Skin of body (tissue), 1 donor: ENCODE measurements at regions not wholly inside any gene's neighbourhood (a gene's known extent, or its start where the extent isn't known, plus 50 kb on each side); places are given as distances from the start of the nearest gene placed in this dataset.

Source experiments
- DNase-seq: peaks from one replicate; lab custom pipeline; 2025; lab: John Stamatoyannopoulos, UW

DNA sequence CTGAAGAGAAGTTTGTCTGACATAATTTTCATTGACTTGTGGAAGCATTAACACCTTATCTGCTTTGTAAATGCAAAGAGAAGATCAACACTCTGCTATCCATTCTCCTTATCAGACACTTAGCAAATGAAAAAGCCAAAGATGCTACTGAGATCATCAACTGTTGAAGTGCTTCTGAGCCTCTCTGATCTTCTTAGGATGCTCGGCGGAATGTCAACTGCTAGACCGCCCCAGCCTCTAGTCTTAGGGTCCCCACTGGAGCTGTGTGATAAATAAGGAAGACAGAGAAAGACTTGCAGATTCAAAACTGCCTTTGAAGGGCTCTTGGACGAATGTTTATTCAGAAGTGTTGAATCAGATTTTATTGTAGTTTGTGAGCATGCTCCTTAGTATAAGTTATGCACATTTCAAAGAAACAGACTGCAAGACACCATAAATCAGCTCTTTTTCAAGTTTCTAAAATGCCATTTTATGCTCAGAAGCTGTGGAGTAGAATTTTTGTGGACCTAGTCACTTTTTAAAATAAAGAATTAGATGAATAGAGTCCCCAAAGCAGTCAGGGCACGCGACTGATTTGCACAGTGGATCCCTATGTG, 197.9 kb downstream of the DIRAS2 start:
- no peak for DNase-seq

DNA sequence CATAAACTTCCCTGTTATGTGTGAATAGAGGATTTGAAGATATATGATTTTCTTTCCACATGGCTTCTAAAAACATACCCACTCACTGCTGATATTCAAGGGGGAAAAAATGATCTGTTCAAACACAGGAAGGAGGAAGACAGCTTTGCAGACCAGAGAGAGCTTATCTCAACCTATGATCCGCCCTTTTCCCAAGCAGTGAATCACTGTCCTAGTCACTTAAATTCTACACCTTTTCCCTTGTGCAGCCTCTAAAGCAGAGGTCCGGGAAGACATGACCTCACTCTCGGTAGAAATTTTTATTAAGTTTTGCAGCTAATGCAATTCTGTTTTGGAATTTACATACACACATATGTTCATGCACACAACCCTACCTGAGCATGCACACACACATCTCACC, 197.2 kb downstream of the DIRAS2 start:
- DNase-seq, result no peak

DNA sequence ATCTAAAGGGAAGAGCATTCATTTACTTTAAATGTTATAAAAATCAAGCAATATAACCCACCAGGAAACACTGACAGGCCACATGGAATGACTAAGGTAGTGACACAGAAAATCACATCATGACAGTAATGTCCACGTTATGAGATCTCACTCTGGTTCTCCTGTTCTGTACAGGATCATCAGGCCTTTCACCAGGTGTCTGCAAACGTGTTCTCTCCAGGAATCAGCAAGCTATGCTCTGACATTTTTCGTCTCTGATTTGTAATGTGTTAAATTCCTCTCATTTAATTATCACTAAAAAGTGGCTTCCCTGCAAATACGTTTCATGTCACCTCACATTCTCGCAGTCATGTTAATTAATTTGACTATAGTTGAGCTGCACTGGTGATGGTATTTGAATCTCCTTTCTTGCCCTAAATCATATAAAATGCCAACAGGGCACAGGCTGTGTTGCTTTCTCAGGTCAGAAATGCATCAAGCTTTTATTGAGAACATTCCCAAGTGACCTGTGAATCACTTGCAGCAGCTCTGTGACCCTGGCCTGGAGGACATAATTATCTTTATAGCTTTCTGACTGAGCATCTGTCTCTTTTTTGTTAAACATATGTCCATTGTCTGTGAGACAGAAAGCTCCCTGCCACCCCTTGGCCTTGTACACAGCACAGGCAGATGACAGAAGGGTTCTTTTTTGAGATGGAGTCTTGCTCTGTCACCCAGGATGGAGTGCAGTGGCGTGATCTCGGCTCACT, 196.2 kb downstream of the DIRAS2 start:
- DNase-seq, result no peak

DNA sequence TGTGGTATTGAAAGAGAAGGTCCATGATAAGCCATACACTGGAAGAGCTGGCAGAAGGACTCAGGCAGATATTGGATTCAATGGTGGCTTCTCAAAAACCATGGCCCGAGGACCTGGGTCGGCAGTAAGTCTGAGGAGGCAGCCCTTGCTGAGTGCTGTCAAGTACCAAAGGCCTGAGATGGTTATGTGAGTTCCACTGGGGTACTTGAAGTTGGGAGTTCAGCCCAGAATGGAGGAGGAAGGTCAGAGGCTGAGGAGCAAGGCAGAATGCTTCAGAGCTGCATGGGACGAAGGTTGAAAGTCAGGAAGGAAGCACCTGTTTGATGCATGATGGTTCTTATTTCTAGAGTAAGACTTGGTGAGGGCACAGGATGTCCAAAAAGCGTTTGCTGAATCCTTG, 194.9 kb downstream of the DIRAS2 start:
- DNase-seq, result no peak

DNA sequence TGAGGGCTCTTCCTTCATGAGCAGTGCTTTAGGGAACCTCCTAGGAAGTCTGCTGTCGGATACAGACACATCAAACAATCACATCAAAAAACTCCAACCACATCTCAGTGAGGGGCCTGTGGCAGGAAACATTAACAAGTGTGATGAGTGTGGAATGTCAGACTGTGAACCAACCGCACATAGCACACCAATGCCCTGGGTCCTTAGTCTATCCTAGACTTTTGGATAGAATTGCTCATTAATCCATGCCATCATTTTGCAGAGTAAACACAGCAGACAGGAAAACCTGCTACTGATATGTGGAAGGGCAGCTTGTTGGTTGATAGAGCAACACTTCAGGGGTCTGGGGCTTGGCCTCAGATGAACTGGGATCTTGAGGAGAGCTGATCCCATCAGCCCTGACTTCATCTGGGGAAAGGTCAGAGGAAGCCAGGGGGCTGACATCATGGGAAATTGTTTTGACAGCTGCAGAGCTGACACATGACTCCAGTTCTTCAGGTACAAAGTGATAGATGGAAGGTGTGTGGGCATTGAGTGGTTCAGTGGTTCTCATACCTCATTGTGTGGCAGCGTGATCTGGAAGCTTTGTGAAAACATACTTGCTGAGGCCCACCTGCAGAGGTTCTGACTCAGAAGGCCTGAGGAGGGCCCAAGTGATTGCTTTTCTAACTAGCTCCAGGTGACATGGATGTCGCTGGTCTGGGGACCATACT, 193.3 kb downstream of the DIRAS2 start:
- no peak for DNase-seq

DNA sequence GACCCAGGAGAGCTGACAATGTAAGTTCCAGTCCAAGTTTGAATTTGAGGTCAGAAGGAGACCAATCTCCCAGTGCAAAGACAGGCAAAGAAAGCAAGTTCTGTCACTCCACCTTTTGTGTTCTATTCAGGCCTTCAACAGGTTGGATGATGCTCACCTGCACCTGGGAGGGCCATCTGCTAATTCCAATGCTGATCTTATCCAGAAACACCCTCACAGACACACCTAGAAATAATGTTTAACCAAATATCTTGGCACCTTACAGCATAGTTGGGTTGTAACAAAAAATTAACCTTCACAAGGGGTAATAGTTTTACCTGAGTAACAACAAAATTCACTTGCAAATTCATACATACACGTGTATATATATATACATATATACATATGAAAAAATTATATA, 190.8 kb downstream of the DIRAS2 start:
- no peak for DNase-seq

DNA sequence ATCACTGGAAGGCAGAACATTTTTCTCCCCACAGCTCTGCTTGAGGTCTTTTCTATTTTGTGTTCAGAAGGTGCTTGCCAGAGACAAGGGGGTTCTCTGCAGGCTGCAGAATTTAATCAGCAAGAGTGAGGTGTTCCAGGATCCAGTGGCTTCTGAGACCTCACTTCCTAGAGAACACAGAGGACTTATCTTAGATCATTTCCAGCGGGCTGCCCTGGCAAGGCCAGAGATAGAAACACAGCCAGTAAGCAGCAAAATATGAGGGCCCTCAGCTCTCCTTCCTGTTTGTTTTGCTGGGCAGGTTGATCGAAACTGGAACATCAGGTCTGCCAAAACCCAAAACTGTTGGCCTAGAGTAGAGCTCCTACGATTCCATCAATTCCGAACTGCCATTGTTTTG, 187.3 kb downstream of the DIRAS2 start:
- DNase-seq, result no peak

DNA sequence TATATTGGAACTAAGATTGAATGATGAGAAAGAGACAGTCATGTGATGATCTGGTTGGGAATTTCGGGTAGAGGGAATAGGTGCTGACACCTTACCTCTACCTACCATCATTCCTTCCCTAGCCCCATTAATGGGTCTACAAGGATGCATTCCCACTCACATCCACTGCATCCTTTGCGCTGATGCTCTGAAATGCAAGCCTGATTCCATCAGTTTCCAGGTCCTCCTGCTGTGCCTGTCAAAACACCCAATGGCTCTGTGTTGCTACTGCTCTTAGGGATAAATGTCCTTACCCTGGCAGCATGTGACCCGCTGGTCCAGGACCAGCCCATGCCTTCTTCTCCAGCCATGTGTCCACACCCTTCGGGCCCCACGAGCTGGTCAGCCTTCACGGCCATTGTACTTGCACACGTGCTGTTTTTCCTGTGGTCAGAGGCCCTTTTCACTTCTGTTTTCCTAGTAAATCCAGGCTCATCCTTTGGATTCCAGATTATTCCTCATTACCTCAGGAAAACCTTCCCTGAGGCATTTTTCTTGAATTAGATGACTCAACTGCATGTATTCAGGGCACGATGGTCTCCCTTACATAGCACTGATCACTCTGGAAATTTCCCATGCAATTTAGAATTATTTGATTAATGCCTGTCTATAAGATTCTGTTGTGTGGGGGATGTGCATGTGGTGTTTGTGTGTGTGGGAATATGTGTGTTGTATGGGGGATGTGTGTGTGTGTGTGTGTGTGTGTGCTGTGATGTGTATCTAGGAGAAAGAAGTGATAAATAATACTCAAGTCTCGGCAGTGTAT, 185.0 kb downstream of the DIRAS2 start:
- no peak for DNase-seq

DNA sequence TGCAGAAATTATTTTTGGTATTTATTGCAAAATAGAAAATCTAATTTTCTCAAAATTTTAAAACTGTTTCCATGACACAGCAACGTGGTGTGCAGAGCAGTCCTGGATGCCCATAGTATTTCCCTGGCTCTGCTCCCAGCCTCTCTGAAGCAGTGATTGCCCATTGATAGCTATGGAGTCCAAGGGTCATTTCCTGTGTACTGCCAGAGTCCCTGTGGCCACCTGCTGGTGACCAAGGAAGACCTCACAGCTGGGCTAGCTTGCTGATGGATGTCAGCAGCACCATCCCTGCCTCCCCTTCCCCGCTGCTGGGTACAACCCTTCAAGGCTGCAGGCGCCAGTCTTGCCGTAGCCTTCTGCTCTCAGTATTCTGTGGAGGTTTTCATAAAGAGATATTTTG, 184.1 kb downstream of the DIRAS2 start:
- no peak for DNase-seq

DNA sequence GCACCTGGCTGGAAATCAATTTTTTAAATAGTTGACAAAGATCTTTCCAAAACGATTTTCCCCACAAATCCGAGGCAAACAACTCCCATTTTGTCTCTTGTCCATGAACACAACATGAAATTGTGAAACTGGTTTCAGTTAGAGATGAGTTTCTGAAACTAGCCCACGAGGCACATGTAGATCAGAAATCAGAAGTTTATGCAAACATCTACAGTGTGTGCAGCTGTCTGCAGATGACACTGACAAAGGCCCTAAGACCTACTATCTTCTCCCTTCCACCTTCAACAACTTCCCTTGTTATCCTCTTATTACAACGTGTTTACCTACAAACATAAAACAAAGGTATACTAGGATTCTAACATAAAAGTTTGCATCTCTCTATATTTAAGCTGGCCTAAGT, 183.3 kb downstream of the DIRAS2 start:
- DNase-seq, result no peak

DNA sequence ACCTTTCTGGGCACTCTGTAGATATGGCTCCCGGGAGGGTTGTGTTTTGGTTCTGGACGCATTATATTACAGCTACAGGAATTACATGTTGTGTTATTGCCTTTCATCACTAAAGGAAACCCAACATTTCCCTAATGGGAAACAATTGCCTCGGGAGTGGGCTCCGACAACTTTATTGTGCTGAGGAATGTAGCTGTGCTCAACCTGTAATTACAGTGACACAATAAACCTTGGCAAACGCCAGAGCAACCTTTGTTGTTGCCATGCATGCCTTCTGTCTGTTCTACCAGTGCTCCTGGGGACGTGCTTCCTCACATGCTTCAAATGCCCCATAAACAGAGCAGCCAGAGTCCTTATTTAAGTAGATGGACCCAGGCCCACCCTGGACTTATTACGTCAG, 182.4 kb downstream of the DIRAS2 start:
- DNase-seq, result no peak

DNA sequence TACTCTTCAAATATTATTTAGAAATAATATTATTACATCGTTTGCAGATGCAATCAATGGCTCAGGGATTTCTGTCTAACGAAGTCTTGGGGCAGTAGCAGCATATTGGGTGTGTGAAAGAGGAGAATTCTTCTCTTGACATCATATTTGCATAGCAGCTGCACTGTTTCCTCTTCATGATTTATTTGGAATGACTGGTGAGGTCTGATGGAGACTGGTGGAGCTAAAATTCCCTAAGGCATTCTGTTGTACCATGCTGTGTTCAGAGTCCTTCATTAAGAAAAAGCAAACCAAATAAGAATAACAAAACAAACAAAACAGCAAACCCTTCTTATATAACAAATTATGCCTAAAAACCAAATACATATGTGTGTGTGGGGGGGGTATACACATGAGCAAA, 177.6 kb downstream of the DIRAS2 start:
- no peak for DNase-seq

DNA sequence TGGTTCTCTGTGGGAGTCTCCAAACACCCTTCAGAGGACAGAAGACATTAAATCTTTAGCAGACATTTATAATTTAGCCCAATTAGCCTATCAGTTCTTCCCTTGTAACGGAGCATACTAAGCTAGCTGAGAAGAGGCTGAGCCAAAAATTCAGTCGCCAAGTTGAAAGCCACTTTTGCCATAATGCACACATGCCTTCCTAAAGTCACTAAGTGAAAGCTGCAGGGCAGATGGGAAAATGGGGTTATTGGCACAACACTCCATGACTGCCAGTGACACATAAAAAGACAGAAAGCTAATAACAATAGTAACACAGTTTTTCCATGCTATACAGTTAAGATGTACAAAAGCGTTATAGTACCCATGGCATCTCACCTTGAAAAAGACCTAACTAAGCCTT, 176.2 kb downstream of the DIRAS2 start:
- no peak for DNase-seq

DNA sequence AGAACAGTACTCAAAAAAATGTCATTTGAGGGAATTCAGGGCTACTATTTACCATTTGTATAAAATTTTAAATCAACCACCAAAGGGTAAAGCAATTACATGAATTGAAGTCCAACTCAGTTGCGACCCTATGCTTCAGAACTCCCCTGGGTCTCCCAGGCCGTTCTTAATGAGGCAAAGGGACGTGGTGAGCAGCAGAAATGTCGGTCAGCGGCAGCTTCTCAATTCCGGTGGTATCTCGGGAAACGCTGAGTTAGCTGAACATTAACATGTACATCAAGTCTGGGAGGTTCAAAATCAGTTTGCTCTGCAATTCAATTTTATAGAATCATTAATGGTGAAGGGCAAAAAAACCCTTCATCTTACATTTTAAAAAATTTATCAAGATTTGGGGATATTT, 173.2 kb downstream of the DIRAS2 start:
- DNase-seq, result no peak

DNA sequence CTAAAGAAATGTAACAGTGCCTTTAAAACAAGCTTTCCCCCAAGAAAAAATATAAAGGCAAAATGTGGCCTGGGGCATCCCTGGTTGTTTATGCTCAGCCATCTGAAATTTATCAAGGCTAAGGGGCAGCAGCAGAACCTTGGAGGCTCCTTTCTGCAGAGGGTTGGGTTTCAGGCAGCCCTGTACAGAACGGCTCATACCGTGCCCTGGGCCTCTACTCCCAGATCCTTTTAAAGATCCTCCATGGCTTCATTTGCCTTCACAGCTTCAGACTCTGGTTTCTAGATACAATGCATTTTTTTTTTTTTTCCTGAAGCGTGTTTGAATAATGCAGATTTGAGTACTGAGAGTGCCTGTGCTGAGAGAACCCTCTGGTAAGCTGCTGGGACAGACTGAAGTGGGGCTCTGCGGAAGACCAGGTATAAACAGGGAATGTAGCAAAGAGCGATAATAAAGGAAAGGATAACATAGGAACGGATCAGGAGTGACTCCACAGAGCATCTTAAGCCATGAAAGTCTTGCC, 172.7 kb downstream of the DIRAS2 start:
- DNase-seq, result no peak

DNA sequence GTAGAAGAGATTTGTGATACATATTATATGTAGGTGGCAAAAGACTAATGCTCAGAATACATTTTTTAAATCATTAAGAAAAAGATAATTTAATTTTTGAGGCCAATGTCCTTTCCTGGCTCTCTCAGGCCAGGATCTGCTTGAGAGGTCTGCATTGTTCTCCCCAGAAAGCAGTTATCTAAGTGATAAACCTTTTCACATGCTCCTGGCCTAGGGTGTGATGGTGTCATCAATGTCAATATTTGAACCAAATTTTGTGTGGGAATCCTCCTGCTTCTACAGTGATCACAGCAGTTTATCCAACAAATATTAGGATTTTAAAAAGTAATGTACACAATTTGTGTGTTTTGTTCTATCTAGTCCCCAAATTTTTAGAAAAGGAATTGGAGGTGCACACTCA, 166.6 kb downstream of the DIRAS2 start:
- DNase-seq, result no peak

DNA sequence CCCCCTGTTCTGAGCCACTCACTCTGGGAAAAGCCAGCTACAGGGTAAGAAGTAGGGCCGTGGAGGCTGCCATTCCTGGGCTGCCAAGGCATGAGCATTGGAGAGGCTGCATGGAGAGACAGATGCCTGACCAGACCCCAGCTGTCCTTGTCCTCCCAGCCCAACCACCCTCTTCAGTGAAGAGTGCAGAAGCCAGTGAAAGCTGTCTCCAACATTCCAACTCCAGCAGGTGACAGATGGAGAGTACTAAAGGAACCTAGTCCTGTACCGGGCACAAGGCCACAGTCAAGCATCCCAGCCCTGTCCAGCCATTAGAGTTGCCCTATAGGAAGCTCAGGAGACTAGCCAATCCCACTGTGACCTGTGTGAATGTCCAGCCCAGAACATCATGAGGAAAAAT, 165.1 kb downstream of the DIRAS2 start:
- DNase-seq, result no peak

DNA sequence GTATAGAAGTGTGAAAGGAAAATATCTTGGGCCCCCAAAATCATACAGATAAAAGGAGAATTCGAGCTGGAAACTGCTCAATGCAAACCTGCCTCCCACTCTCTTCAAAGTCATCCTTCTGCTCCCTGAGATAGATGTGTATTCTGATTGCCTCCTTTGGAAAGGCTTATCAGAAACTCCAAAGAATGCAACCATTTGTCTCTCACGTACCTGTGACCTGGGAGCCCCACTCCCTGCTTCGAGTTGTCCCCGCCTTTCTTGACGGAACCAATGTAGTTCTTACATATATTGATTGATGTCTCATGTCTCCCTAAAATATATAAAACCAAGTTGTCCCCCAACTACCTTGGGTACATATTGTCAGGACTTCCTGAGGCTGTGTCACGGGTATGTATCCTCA, 163.8 kb downstream of the DIRAS2 start:
- no peak for DNase-seq

DNA sequence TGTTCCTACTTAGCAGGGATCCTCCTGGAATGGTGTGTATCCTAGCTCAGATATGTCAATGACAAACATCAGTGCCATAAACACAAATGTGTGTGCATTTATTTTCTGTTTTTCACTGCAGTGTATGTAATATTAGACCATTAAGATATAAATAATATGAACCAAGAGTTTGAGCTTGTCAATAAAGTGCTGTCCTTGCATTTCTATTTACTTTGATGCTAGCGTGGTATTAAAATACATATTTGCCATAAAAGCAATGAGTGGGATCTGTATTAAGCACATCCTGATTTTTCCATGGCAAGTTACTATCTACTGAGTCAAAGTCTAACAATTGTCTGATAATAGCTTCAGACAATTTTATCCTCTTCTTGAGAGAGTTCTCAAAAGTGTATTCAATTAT, 157.6 kb downstream of the DIRAS2 start:
- no peak for DNase-seq

DNA sequence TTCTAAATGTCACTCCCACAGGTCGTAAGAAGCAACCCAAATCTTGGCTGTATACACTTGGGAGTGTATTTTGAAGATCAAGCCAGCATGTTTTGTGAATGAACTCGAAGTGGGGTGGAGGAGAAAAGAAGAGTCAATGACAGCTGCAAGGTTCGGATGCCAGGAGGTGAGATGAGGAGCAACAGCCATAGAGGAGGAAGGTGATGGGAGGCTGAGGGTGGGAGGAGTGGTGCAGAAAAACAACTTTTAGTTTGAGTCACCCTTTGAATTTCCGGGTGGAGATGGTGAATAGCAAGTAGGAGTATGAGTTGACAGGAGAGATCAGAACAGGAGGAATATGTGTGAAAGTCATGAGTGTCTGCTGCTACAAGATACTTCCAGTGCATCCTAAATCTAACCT, 153.6 kb downstream of the DIRAS2 start:
- DNase-seq, result no peak

DNA sequence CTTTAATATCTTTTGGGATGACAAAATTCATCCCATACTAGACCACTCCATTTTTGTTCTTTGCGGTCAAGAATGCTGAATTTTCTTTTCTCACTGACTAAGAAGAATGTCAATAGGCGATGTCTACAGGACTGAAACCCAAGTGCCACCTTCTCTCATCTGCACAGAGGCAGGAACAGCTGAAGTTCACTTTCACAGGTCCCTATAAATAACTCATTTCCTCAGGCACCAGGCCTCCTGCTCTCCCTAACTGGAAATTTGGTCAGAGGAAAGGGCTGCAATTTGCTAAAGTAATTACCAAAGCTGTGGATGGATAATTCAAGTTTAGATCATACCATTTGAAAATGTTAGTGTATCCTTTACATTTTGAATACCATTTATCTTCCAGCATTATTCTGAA, 142.9 kb downstream of the DIRAS2 start:
- no peak for DNase-seq

DNA sequence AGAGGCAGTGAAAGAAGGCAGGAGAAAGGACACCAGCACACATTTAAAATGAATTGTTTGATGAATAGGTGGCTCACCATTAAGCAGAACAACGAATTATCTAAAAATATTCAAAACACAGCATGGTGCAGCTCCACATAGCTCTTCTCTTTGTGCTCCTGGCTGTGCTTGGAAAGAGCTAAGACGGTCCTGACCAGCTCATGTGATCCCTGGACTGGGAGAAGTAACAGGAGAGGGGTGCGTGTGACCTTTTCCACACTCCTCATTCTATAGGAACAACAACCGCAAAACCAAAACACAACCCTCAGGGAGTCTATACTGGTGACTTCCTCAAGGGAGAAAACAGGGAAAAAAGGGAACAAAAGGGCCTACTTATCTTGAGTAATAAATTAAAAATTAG, 140.5 kb downstream of the DIRAS2 start:
- no peak for DNase-seq
